K562 (cell line): ENCODE measurements at regions not wholly inside any gene's neighbourhood (a gene's known extent, or its start where the extent isn't known, plus 50 kb on each side); places are given as distances from the start of the nearest gene placed in this dataset.

ENCODE experiments used
- ATAC-seq: fragments of 200-7000 bp; cut with Tn5 transposase; 3 replicates; pipeline ENCODE4 v1.9.1; 2020; ENCODE audit warnings: moderate library complexity
- BruUV-seq: library from RNA; stranded (reverse); fragments of 400-500 nt; replicated peaks from 2 replicates; lab custom pipeline; 2021; lab: Mats Ljungman, UMichigan
- CTCF ChIA-PET: fragments of 300-600 bp; formaldehyde crosslinking; extraction: SDS; loops from one replicate; lab custom pipeline; 2021; ENCODE audit warnings: low intra/inter-chr PET ratio; lab: Yijun Ruan, JAX
- POLR2A ChIA-PET: fragments of 300-600, 350-650 bp; sonication (Branson Sonifier 250); formaldehyde crosslinking; extraction: SDS; loops from one replicate; lab custom pipeline; 2021; ENCODE audit warnings: antibody characterized with exemption, inconsistent platforms; lab: Yijun Ruan, JAX
- DNase-seq, 4 experiments: peaks; one replicate each; pipeline versions ENCODE4 v3.0.0 to v3.0.0-alpha.2; 2011 to 2018; ENCODE audit warnings: low spot score in 3 of 4, mixed read lengths in 3 of 4; ENCODE audit errors: extremely low read depth in 1 of 4
- FAIRE-seq: peaks from 2 replicates; lab custom pipeline; 2011; peaks lifted over from hg19 to GRCh38; lab: Jason Lieb, UNC
- H2AFZ ChIP-seq: 2 replicates; pipeline ENCODE4 v1.6.0; 2011; ENCODE audit warnings: low read depth, low read length, control low read depth, inconsistent platforms
- H3K27ac ChIP-seq: fragments of 200-600 bp; 3 replicates; pipeline ENCODE4 v1.8.0; 2011; ENCODE audit warnings: low read depth, mild to moderate bottlenecking, control low read depth, inconsistent platforms, low read length, moderate library complexity, mixed read lengths; ENCODE audit errors: extremely low read depth
- H3K27me3 ChIP-seq, 2 experiments: fragments of 300-600 bp in 1 of 2; 2 replicates in 1 of 2; 3 replicates in 1 of 2; pipeline versions ENCODE4 v1.6.0 to v1.8.0; 2011; ENCODE audit warnings: inconsistent platforms in 2 of 2, low read length in 2 of 2, mild to moderate bottlenecking in 1 of 2, mixed read lengths in 1 of 2, moderate library complexity in 1 of 2; ENCODE audit not compliant: control insufficient read depth in 2 of 2, insufficient read depth in 2 of 2
- H3K36me3 ChIP-seq: fragments of 300-600 bp; 3 replicates; pipeline ENCODE4 v1.8.0; 2011; ENCODE audit warnings: mild to moderate bottlenecking, low read length, inconsistent platforms; ENCODE audit not compliant: control insufficient read depth, insufficient read depth
- H3K4me1 ChIP-seq, 2 experiments: fragments of 200-600 bp in 1 of 2; replicated peaks in 1 of 2; 2 replicates in 1 of 2; 3 replicates in 1 of 2; pipeline versions ENCODE4 v1.5.1 to v1.8.0; 2011; ENCODE audit warnings: inconsistent platforms in 2 of 2, low read length in 2 of 2, mild to moderate bottlenecking in 1 of 2, mixed read lengths in 1 of 2, moderate library complexity in 1 of 2; ENCODE audit not compliant: control insufficient read depth in 2 of 2, insufficient read depth in 2 of 2
- H3K4me2 ChIP-seq: 2 replicates; pipeline ENCODE4 v1.6.1; 2011; ENCODE audit warnings: low read length, control low read depth, inconsistent platforms, mixed read lengths; ENCODE audit not compliant: insufficient read depth
- H3K4me3 ChIP-seq: fragments of 200-600 bp; sonication (generic), shearing (Covaris generic); 2 replicates; pipeline ENCODE4 v1.5.1; 2016; ENCODE audit warnings: control low read depth, inconsistent platforms
- H3K79me2 ChIP-seq: fragments of 200-600 bp; 3 replicates; pipeline ENCODE4 v1.8.0; 2011; ENCODE audit warnings: low read length, inconsistent platforms; ENCODE audit not compliant: control insufficient read depth, insufficient read depth
- H3K9ac ChIP-seq, 2 experiments: 2 replicates each; pipeline versions ENCODE4 v1.6.0 to v1.6.1; 2011; ENCODE audit warnings: low read depth in 2 of 2, low read length in 2 of 2, control low read depth in 1 of 2, inconsistent platforms in 1 of 2, mild to moderate bottlenecking in 1 of 2, mixed read lengths in 1 of 2; ENCODE audit not compliant: insufficient read depth in 1 of 2
- H3K9me1 ChIP-seq: one replicate; pipeline ENCODE4 v1.6.0; 2011; ENCODE audit warnings: inconsistent platforms, mild to moderate bottlenecking, low read length, moderate library complexity; ENCODE audit not compliant: control insufficient read depth, insufficient read depth
- H3K9me3 ChIP-seq: replicated peaks from 2 replicates; pipeline ENCODE4 v1.5.1; 2011; ENCODE audit warnings: low read depth, low read length, inconsistent platforms; ENCODE audit not compliant: control insufficient read depth, insufficient read depth
- H4K20me1 ChIP-seq: replicated peaks from 2 replicates; pipeline ENCODE4 v1.6.1; 2011; ENCODE audit warnings: low read length, inconsistent platforms, mixed read lengths; ENCODE audit not compliant: control insufficient read depth, insufficient read depth
- CREB1 ChIP-seq, 2 experiments: sonication (generic) in 1 of 2; formaldehyde crosslinking in 1 of 2; IDR thresholded peaks; 2 replicates each; pipeline versions ENCODE4 v1.6.1 to v1.8.0; 2012 to 2022; ENCODE audit warnings: inconsistent platforms in 1 of 2, mild to moderate bottlenecking in 1 of 2, missing genetic modification reagents in 1 of 2, moderate library complexity in 1 of 2
- ERF ChIP-seq: fragments of 450-650 bp; formaldehyde crosslinking; IDR thresholded peaks from 2 replicates; pipeline ENCODE4 v1.4.0; 2020; ENCODE audit warnings: mild to moderate bottlenecking, mixed read lengths
- HINFP ChIP-seq: fragments of 450-650 bp; conservative IDR thresholded peaks from 2 replicates; pipeline ENCODE4 v1.6.1; 2016; ENCODE audit warnings: missing genetic modification characterization, low read depth, mild to moderate bottlenecking, control low read depth, missing compliant biosample characterization
- MCM3 ChIP-seq: fragments of 450-650 bp; IDR thresholded peaks from 2 replicates; pipeline ENCODE4 v1.6.1; 2016
- MNT ChIP-seq, 2 experiments: fragments of 450-650 bp; conservative IDR thresholded peaks; 2 replicates each; pipeline ENCODE4 v1.6.1; 2017; ENCODE audit warnings: mild to moderate bottlenecking in 2 of 2, moderate library complexity in 2 of 2
- NFIC ChIP-seq: fragments of 450-650 bp; IDR thresholded peaks from 2 replicates; pipeline ENCODE4 v1.6.1; 2017; ENCODE audit warnings: mild to moderate bottlenecking, inconsistent platforms
- PHF8 ChIP-seq: fragments of 200-600 bp; sonication (generic); IDR thresholded peaks from 2 replicates; pipeline ENCODE4 v1.6.1; 2012; ENCODE audit warnings: mixed run types, mild to moderate bottlenecking, inconsistent platforms, low read length, moderate library complexity, borderline replicate concordance
- PRPF4 ChIP-seq: fragments of 200-400 bp; formaldehyde crosslinking; IDR thresholded peaks from one replicate; pipeline ENCODE4 v1.6.1; 2017; ENCODE audit warnings: low read length, low read depth, mild to moderate bottlenecking; ENCODE audit not compliant: insufficient read depth, poor library complexity, severe bottlenecking
- PYGO2 ChIP-seq: fragments of 450-650 bp; IDR thresholded peaks from 2 replicates; pipeline ENCODE4 v1.6.1; 2016; ENCODE audit warnings: mild to moderate bottlenecking, missing genetic modification characterization, moderate library complexity, missing compliant biosample characterization
- ZFP91 ChIP-seq: sonication (generic); formaldehyde crosslinking; IDR thresholded peaks from 2 replicates; pipeline ENCODE4 v1.8.0; 2022; ENCODE audit warnings: mild to moderate bottlenecking, missing genetic modification reagents
- ZNF282 ChIP-seq: sonication (generic); formaldehyde crosslinking; IDR thresholded peaks from 2 replicates; pipeline ENCODE4 v1.8.1; 2023; ENCODE audit warnings: missing genetic modification reagents
- WGBS: fragments of 100-300 bp; shearing (Covaris generic); methylation state at CpG from one replicate; pipeline ENCODE4 v1.1.6; 2016; ENCODE audit warnings: low coverage, mixed read lengths; ENCODE audit not compliant: insufficient coverage; ENCODE audit errors: missing lambda C conversion rate; 5-methylcytosine and 5-hydroxymethylcytosine counted together
- in situ Hi-C: fragments of 300-500 bp; cut with MboI; formaldehyde crosslinking; loops from 4 replicates; pipeline ENCODE4 v1.15.0; 2018; ENCODE audit warnings: inconsistent platforms, mixed read lengths
- intact Hi-C: fragments of 100-400 bp; cut with micrococcal nuclease; formaldehyde crosslinking; loops from 2 replicates; pipeline ENCODE4 v1.14.2; 2022

DNA sequence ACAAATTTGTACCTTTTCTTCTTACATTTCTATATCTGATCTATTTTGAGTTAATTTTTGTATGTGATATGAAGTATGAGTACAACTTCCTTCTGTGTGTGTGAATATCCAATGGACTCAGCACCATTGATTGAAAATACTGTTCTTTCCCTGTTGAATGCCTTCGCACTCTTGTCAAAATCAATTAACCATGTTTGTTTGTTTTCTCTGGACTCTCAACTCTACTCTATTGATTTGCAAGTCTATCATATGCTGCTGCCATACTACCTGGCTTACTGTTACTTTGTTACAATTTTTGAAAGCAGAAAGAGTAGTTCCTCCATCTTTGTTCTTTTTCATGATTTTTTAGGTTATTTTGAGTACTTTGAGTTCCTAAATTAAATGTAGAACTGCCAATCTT lies 1437.4 kb upstream of the SPRY2 start:
- no peak overlapping the region for H3K4me2 ChIP-seq
- FAIRE-seq, result no peak
- H4K20me1 ChIP-seq, result no peaks in the 10 kb centered on the region
- no peaks in the 10 kb centered on the region for H3K27me3 ChIP-seq
- H3K9me1 ChIP-seq, result no peaks in the 10 kb centered on the region
- 0% methylated on average over 1 of the region's 1 CpG for WGBS
- H3K79me2 ChIP-seq, result no peaks in the 10 kb centered on the region
- H2AFZ ChIP-seq, result no peak overlapping the region
- H3K9me3 ChIP-seq, result no peaks in the 10 kb centered on the region
- intact Hi-C loops, result no loop called here
- H3K36me3 ChIP-seq, result no peaks in the 10 kb centered on the region
- no TSS peak for BruUV-seq
- ATAC-seq, result no peak
- no peak overlapping the region for H3K27ac ChIP-seq
- no peak overlapping the region for H3K4me3 ChIP-seq
- H3K9ac ChIP-seq, result no peak overlapping the region
- CTCF ChIA-PET, result no interaction called here
- no peaks in the 10 kb centered on the region for H3K4me1 ChIP-seq
- no peak for DNase-seq
- in situ Hi-C loops, result no loop called here
- TF ChIP-seq ZNF282 (CRISPR knock-in tag) (no peak), HINFP (no peak), ZFP91 (CRISPR knock-in tag) (no peak), ERF (CRISPR knock-in tag) (no peak), MNT (conservative IDR thresholded peaks at IDR 0.05) (no peak), PRPF4 (no peak), MCM3 (no peak), PHF8 (no peak), NFIC (no peak), PYGO2 (tag) (no peak), CREB1 (IDR thresholded peaks at IDR 0.05) (no peak), CREB1 (CRISPR knock-in tag; IDR thresholded peaks at IDR 0.05) (no peak)
- POLR2A ChIA-PET, result no interaction called here
